Fibroblast of peridontal ligament (primary cell): ENCODE measurements at regions not wholly inside any gene's neighbourhood (a gene's known extent, or its start where the extent isn't known, plus 50 kb on each side); places are given as distances from the start of the nearest gene placed in this dataset.
A peak's percentile ranks its signal among the peaks of the same experiment; 100 is the strongest.

Source experiments
- DNase-seq: peaks from one replicate; pipeline ENCODE4 v3.0.0-alpha.2; 2010; ENCODE audit errors: extremely low read depth

- DNase-seq = no peak
Observed at GRCh38 chr6:122524056-122524455, 52.4 kb upstream of the SERINC1 start.

GRCh38 chr6:122530440-122531046 lies 58.9 kb upstream of the SERINC1 start:
- peak; percentile 81 for DNase-seq

- no peak for DNase-seq
Observed at GRCh38 chr6:122548281-122548680, 61.9 kb upstream of the PKIB start.

GRCh38 chr6:122548820-122549219 lies 61.4 kb upstream of the PKIB start:
- no peak for DNase-seq

- DNase-seq = no peak
Observed at GRCh38 chr6:122553697-122554096, 56.5 kb upstream of the PKIB start.

GRCh38 chr6:122555561-122555960 lies 54.6 kb upstream of the PKIB start:
- no peak for DNase-seq

GRCh38 chr6:122558080-122558479 lies 52.1 kb upstream of the PKIB start:
- DNase-seq = no peak
